ENCODE measurements at regions not wholly inside any gene's neighbourhood (a gene's known extent, or its start where the extent isn't known, plus 50 kb on each side); places are given as distances from the start of the nearest gene placed in this dataset.

DNA sequence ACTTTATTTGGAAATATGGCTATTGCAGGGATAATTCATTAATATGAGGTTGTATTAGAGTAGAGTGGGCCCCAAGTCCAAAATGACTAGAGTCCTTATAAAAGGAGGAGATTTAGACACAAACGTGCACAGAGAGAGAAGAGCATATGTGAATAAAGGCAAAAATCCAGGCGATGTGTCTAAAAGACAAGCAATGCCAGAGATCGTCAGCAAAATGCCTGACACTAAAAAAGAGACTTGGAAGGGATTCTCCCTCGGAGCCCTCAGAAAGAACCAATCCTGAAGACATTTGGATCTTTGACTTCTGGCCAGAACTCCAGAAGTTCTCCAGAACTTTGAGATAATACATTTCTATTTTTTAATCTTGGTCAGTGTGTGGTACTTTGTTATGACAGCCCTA, 472.1 kb downstream of the NLGN4X start:
- Histone ChIP-seq H3K4me3 (no peak overlapping the region), H3K9me3 (no peaks in the 10 kb centered on the region), H3K36me3 (no peaks in the 10 kb centered on the region), H3K27ac (no peak overlapping the region), H3K4me1 (no peaks in the 10 kb centered on the region), H3K27me3 (no peaks in the 10 kb centered on the region)
- TF ChIP-seq, protein P1, sequence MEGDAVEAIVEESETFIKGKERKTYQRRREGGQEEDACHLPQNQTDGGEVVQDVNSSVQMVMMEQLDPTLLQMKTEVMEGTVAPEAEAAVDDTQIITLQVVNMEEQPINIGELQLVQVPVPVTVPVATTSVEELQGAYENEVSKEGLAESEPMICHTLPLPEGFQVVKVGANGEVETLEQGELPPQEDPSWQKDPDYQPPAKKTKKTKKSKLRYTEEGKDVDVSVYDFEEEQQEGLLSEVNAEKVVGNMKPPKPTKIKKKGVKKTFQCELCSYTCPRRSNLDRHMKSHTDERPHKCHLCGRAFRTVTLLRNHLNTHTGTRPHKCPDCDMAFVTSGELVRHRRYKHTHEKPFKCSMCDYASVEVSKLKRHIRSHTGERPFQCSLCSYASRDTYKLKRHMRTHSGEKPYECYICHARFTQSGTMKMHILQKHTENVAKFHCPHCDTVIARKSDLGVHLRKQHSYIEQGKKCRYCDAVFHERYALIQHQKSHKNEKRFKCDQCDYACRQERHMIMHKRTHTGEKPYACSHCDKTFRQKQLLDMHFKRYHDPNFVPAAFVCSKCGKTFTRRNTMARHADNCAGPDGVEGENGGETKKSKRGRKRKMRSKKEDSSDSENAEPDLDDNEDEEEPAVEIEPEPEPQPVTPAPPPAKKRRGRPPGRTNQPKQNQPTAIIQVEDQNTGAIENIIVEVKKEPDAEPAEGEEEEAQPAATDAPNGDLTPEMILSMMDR (IDR thresholded peaks at IDR 0.05): no peak
- no peak for DNase-seq (ENCODE audit: low spot score in 2 of 2)
- intact Hi-C loops (cut with DNase I): no loop called here

DNA sequence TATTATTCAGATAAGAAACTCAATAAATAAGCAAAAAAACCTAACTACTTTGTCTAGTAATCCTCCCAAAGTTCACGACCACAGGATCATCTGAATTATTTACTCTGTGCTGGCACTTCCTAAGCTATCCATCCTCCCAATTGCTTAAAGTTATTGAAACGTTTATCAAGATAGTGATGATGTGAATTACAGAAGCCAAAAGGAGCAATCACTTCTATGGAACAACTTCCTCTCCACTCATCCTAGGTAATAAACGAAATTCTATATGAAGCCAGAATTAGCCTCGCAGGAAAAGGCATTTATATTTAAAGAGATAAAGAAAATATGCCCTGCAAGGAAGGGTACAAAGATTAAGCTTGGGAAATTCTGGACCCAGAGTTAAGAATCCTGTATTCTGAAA, 475.4 kb downstream of the NLGN4X start:
- Histone ChIP-seq H3K4me3 (no peak overlapping the region), H3K4me1 (no peaks in the 10 kb centered on the region), H3K27me3 (no peaks in the 10 kb centered on the region), H3K9me3 (no peaks in the 10 kb centered on the region), H3K27ac (no peak overlapping the region), H3K36me3 (no peaks in the 10 kb centered on the region)
- no peak for DNase-seq (ENCODE audit: low spot score in 2 of 2)
- TF ChIP-seq, protein P1 (IDR thresholded peaks at IDR 0.05): no peak
- intact Hi-C loops (cut with DNase I): no loop called here

DNA sequence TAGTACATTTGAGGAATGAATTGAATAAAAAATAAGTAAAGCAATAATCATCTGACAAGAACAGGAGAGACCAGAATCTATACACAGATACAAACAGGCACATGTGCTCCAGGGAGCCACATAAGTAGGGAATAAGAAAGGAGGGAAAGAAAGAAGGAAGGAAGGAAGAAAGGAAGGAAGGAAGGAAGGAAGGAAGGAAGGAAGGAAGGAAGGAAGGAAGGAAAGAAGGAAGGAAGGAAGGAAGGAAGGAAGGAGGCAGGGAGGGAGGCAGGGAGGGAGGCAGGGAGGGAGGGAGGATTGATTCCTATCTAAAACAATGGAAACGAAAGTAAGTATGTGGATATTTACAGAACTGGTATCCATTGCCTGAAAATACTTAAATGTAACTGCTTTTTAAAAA, 475.8 kb downstream of the NLGN4X start:
- no peaks in the 10 kb centered on the region for H3K27me3 ChIP-seq
- H3K9me3 ChIP-seq: no peaks in the 10 kb centered on the region
- H3K27ac ChIP-seq: no peak overlapping the region
- no peaks in the 10 kb centered on the region for H3K36me3 ChIP-seq
- no peak overlapping the region for H3K4me3 ChIP-seq
- H3K4me1 ChIP-seq: no peaks in the 10 kb centered on the region
- TF ChIP-seq, protein P1 (IDR thresholded peaks at IDR 0.05): no peak
- no peak for DNase-seq (ENCODE audit: low spot score in 2 of 2)
- intact Hi-C loops (cut with DNase I): no loop called here

DNA sequence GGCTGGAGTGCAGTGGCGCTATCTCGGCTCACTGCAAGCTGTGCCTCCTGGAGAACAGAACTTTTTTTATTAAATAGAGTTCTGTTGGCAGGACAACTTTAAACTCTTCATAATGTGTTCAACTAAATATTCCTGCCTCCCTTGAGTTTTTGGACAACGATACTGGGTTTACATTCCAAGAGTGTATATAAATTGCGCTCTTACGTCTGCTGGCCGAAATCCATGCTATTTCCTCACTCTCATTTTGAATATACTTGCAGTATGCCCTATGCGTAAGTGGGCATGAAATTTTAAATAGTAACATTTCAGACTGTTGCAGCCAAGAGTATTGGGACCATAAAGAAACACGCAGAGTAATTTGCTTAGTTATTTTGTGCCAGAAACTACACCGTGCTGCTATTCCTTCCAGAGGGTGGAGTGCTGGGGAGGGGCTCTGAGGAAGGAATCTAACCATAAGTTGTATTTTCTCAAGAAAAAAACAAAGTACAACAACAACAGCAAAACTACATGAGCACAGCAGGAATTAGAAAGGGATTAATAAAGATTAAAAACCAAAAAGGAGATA, 480.0 kb downstream of the NLGN4X start:
- H3K36me3 ChIP-seq: no peaks in the 10 kb centered on the region
- H3K27ac ChIP-seq: no peak overlapping the region
- no peak overlapping the region for H3K4me3 ChIP-seq
- intact Hi-C loops (cut with DNase I): no loop called here
- no peaks in the 10 kb centered on the region for H3K4me1 ChIP-seq
- H3K27me3 ChIP-seq: no peaks in the 10 kb centered on the region
- DNase-seq (ENCODE audit: low spot score in 2 of 2): no peak
- TF ChIP-seq, protein P1 (IDR thresholded peaks at IDR 0.05): no peak
- H3K9me3 ChIP-seq: no peaks in the 10 kb centered on the region

DNA sequence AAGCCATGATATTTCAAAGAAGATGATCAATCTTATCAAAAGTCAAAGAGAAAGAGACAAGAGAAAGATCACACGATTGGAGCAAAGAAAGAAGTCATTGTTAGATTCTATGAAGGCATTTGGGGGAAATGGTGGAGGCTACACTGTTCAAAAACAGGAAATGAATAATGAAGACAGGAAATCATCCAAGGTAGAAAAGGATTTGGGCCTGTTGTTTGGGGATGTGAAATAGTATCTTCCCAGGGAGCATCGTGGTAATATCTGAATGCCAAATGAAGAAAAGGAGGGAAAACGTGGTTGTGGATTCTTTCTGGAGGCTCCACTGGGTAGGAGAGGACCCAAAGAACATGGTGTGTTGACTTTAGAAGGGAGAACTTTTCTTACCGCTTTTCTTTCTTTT, 482.4 kb downstream of the NLGN4X start:
- Histone ChIP-seq H3K4me1 (no peaks in the 10 kb centered on the region), H3K9me3 (no peaks in the 10 kb centered on the region), H3K27me3 (no peaks in the 10 kb centered on the region), H3K4me3 (no peak overlapping the region), H3K27ac (no peak overlapping the region), H3K36me3 (no peaks in the 10 kb centered on the region)
- TF ChIP-seq, protein P1 (IDR thresholded peaks at IDR 0.05): no peak
- intact Hi-C loops (cut with DNase I): no loop called here
- no peak for DNase-seq (ENCODE audit: low spot score in 2 of 2)

- no peaks in the 10 kb centered on the region for H3K4me1 ChIP-seq
- no peaks in the 10 kb centered on the region for H3K36me3 ChIP-seq
- no peak overlapping the region for H3K4me3 ChIP-seq
- no peaks in the 10 kb centered on the region for H3K27me3 ChIP-seq
- TF ChIP-seq, protein P1 (IDR thresholded peaks at IDR 0.05): no peak
- intact Hi-C loops (cut with DNase I): no loop called here
- no peak overlapping the region for H3K27ac ChIP-seq
- no peaks in the 10 kb centered on the region for H3K9me3 ChIP-seq
- no peak for DNase-seq (ENCODE audit: low spot score in 2 of 2)
These were observed 495.2 kb downstream of the NLGN4X start for GRCh38 chrX:5733501-5733900.

Measured in ascending aorta (tissue), 2 donors.